DMS 273 (cell line): ENCODE measurements at regions not wholly inside any gene's neighbourhood (a gene's known extent, or its start where the extent isn't known, plus 50 kb on each side); places are given as distances from the start of the nearest gene placed in this dataset.

Source experiments
- DNase-seq: peaks from one replicate; lab custom pipeline; 2025; ENCODE audit not compliant: unreplicated experiment; lab: John Stamatoyannopoulos, UW

- no peak for DNase-seq
Measured at GRCh38 chr10:65861249-65861648, 1064.6 kb upstream of the LRRTM3 start.
